ENCODE measurements at regions not wholly inside any gene's neighbourhood (a gene's known extent, or its start where the extent isn't known, plus 50 kb on each side); places are given as distances from the start of the nearest gene placed in this dataset.

- Histone ChIP-seq H3K4me1 (ENCODE audit: low read depth, poor library complexity, severe bottlenecking) (no peaks in the 10 kb centered on the region), H3K4me3 (IDR thresholded peaks at IDR 0.05; ENCODE audit: insufficient read depth, low read depth, low read length) (no peak overlapping the region), H3K4me2 (no peak overlapping the region), H3K27ac (no peak overlapping the region), H3K9ac (no peak overlapping the region), H3K79me2 (ENCODE audit: insufficient read depth, low read depth) (no peaks in the 10 kb centered on the region), H2AFZ (ENCODE audit: low read depth) (no peak overlapping the region), H4K20me1 (ENCODE audit: insufficient read depth) (no peaks in the 10 kb centered on the region), H3K27me3 (ENCODE audit: insufficient read depth, low read depth) (no peaks in the 10 kb centered on the region; the same call in 1 of the 2 replicates), H3K36me3 (ENCODE audit: insufficient read depth) (no peaks in the 10 kb centered on the region)
- TF ChIP-seq, protein P1, sequence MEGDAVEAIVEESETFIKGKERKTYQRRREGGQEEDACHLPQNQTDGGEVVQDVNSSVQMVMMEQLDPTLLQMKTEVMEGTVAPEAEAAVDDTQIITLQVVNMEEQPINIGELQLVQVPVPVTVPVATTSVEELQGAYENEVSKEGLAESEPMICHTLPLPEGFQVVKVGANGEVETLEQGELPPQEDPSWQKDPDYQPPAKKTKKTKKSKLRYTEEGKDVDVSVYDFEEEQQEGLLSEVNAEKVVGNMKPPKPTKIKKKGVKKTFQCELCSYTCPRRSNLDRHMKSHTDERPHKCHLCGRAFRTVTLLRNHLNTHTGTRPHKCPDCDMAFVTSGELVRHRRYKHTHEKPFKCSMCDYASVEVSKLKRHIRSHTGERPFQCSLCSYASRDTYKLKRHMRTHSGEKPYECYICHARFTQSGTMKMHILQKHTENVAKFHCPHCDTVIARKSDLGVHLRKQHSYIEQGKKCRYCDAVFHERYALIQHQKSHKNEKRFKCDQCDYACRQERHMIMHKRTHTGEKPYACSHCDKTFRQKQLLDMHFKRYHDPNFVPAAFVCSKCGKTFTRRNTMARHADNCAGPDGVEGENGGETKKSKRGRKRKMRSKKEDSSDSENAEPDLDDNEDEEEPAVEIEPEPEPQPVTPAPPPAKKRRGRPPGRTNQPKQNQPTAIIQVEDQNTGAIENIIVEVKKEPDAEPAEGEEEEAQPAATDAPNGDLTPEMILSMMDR (conservative IDR thresholded peaks at IDR 0.05; ENCODE audit: low read depth, low read length): no peak
These were observed 591.6 kb downstream of the PTPRU start for GRCh38 chr1:29827801-29828525.

GRCh38 chr1:29827237-29827750, 591.0 kb downstream of the PTPRU start:
- no peaks in the 10 kb centered on the region; the same call in 1 of the 2 replicates for H3K27me3 ChIP-seq (ENCODE audit: insufficient read depth, low read depth)
- TF ChIP-seq, protein P1 (conservative IDR thresholded peaks at IDR 0.05; ENCODE audit: low read depth, low read length): no peak
- H3K27ac ChIP-seq: no peak overlapping the region
- H3K4me1 ChIP-seq (ENCODE audit: low read depth, poor library complexity, severe bottlenecking): no peaks in the 10 kb centered on the region
- no peak overlapping the region for H3K4me2 ChIP-seq
- H3K4me3 ChIP-seq (IDR thresholded peaks at IDR 0.05; ENCODE audit: insufficient read depth, low read depth, low read length): no peak overlapping the region
- H3K36me3 ChIP-seq (ENCODE audit: insufficient read depth): no peaks in the 10 kb centered on the region
- H2AFZ ChIP-seq (ENCODE audit: low read depth): no peak overlapping the region
- no peak overlapping the region for H3K9ac ChIP-seq
- H3K79me2 ChIP-seq (ENCODE audit: insufficient read depth, low read depth): no peaks in the 10 kb centered on the region
- no peaks in the 10 kb centered on the region for H4K20me1 ChIP-seq (ENCODE audit: insufficient read depth)

DNA sequence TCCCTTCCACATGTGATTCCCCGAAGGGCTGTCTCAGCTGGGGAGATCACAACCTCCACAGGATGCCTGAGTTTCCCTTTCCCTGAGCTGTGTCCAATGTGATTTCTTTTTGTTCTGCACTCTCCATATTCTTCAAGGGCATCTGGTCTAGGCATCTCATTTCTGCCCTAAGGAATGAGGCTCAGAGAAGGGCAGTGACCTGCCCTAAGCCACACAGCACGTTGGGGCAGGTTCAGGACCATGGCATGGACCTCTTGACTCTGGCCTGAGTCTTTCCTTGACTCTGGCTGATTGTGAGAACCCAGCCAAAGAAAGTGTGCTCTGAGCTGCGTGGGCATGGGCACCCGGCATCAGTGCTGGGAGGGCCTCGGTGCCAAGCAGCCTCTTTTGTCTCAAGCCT, 590.3 kb downstream of the PTPRU start:
- Histone ChIP-seq H3K9ac (no peak overlapping the region), H3K27me3 (ENCODE audit: insufficient read depth, low read depth) (no peaks in the 10 kb centered on the region; the same call in 1 of the 2 replicates), H3K79me2 (ENCODE audit: insufficient read depth, low read depth) (no peaks in the 10 kb centered on the region), H3K27ac (no peak overlapping the region), H3K4me3 (IDR thresholded peaks at IDR 0.05; ENCODE audit: insufficient read depth, low read depth, low read length) (no peak overlapping the region), H3K4me2 (no peak overlapping the region), H3K4me1 (ENCODE audit: low read depth, poor library complexity, severe bottlenecking) (no peaks in the 10 kb centered on the region), H3K36me3 (ENCODE audit: insufficient read depth) (no peaks in the 10 kb centered on the region), H4K20me1 (ENCODE audit: insufficient read depth) (no peaks in the 10 kb centered on the region), H2AFZ (ENCODE audit: low read depth) (no peak overlapping the region)
- TF ChIP-seq, protein P1 (conservative IDR thresholded peaks at IDR 0.05; ENCODE audit: low read depth, low read length): no peak

DNA sequence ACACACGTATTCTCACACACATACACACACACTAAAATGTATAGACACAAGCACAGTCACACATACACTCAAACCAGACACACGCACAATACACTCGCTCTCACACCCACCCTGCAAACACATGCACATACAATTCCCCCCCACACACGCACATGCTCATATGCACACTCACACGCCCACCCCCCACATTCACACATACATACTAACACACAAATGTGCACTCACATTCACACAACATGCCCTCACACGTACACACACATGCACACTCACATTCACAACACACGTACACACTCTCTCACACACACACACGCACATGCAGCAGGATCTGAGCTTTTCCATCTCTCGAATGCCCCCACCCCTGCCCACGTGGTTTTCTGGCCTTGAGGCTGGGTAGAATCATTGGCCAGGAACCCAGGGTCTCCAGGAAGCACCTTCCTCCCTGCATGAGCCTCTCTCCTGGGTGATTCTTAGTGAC, 589.7 kb downstream of the PTPRU start:
- no peak overlapping the region for H3K4me3 ChIP-seq (IDR thresholded peaks at IDR 0.05; ENCODE audit: insufficient read depth, low read depth, low read length)
- H3K27me3 ChIP-seq (ENCODE audit: insufficient read depth, low read depth): no peaks in the 10 kb centered on the region; the same call in 1 of the 2 replicates
- H3K9ac ChIP-seq: no peak overlapping the region
- H3K4me1 ChIP-seq (ENCODE audit: low read depth, poor library complexity, severe bottlenecking): no peaks in the 10 kb centered on the region
- H4K20me1 ChIP-seq (ENCODE audit: insufficient read depth): no peaks in the 10 kb centered on the region
- no peak overlapping the region for H3K4me2 ChIP-seq
- H3K27ac ChIP-seq: no peak overlapping the region
- no peaks in the 10 kb centered on the region for H3K36me3 ChIP-seq (ENCODE audit: insufficient read depth)
- TF ChIP-seq, protein P1 (conservative IDR thresholded peaks at IDR 0.05; ENCODE audit: low read depth, low read length): no peak
- no peak overlapping the region for H2AFZ ChIP-seq (ENCODE audit: low read depth)
- H3K79me2 ChIP-seq (ENCODE audit: insufficient read depth, low read depth): no peaks in the 10 kb centered on the region

Measured in KMS-11 (cell line).